HG03520 (cell line): ENCODE measurements at regions not wholly inside any gene's neighbourhood (a gene's known extent, or its start where the extent isn't known, plus 50 kb on each side); places are given as distances from the start of the nearest gene placed in this dataset.

ENCODE experiments used
- ATAC-seq: cut with Tn5 transposase; IDR thresholded peaks from one replicate; pipeline ENCODE4 v1.9.1; 2021; ENCODE audit warnings: mild to moderate bottlenecking, moderate library complexity; ENCODE audit not compliant: unreplicated experiment

DNA sequence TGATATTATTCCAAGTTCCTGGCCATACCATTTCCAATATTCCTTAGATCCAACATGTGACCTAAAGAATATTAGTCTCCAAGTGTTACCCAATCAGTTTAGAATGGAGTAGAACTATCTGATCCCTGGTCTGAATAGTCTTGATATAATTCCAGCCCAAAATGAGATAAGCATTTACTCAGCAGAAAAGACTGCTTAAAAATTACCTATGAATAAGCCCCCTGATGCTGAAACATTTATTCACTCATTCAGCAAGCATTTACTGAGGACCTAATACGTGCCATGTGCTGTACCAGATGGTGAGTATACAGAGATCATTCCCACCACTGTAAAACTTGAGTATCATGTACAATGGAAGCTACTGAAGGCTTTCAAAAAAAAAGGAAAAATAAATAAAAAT is 157.0 kb downstream of the FAM114A2 start:
- no peak for ATAC-seq

DNA sequence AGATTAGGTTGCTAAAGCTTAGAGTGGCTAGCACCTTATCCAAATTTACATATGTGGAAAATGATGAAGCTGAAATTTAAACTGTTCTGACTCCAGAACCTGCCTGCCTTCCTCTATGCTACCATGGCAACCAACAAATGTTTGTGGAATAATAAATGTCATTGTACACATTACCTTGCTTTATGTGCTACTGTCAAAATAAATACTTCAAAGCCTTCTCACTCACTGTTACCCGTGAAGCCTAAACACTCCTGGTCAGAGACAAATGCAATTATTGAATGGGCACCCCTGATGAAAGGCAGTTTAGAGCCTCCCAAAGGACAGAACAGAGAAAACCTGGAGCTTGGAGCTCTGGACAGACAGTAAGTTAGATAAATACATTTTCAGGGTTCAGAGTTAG is 158.6 kb downstream of the FAM114A2 start:
- no peak for ATAC-seq

DNA sequence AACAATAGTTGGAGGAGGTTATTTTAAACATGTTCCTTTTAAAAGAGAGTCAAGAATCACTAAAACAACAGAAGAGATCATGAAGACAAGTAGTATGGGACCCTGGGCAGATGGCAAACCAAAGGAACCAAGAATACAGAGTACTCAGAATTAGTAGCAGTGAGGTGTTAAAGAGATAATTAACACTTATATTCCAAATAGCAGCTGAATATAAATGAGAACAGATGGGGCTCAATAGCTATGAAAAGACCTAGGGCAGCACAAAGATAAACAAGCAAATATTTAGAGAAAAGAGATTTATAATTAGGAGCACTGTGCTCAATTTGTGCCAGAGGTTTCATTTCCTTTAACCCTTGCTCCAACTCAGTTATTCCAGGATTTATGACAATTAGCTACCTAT is 159.1 kb downstream of the FAM114A2 start:
- no peak for ATAC-seq

DNA sequence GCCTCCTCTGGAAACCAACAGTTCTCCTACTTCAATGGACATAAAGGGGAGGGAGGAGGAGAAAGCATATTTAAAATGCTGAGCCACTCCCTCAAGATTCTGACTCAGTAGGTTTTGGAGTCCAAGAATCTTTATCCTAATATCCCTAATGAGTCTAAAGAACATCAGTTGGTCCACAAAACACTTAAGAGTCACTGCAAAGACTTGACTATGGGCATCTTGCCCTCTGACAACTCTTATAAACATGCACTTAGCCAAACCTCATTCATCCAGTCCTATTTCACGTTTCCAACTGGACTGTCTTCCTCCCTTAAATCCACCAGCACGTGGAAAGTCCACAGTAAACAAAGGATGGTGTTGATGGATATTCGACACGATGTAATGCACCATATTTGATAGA is 172.5 kb downstream of the FAM114A2 start:
- ATAC-seq, result no peak

DNA sequence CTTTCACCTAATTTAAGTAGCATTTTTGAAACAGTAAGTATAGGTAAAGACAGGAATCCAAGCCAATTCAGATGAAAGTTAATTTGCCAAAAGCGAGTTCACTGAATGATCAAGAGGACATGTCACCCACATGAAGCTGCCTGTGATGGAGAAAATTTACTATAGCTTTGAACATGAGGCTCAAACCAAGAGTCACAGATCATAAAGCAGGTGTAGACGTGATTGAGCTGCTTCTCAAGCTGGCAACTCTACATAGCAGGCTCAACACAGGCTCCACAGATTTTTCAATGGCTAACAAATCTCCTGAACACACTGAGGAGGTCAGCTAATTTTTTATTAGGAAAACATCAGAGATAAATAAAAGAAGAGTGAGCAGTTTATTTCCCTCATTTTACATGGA is 173.7 kb downstream of the FAM114A2 start:
- ATAC-seq, result no peak

DNA sequence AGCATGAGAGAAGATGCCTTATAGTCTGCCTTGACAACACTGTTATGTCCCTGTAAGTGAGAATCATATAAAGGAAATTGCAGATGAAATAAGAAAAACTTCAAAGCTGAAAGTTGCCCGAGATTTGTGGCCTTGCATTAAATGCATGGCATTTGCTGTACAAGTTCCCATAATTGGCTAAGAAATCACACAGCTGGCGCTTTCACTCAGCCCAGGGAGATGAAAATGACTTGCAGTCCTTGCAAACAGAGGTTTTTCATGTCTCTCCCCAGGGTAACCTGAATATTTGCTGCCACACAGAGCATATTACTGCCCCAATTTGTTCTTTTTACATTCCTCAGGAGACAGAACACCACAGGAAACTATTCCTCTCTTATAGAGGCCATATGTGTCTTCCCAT is 174.8 kb downstream of the FAM114A2 start:
- no peak for ATAC-seq
